MM.1S (cell line): ENCODE measurements at regions not wholly inside any gene's neighbourhood (a gene's known extent, or its start where the extent isn't known, plus 50 kb on each side); places are given as distances from the start of the nearest gene placed in this dataset.

Experiments used
- EZH2 ChIP-seq: fragments of 300-600 bp; sonication (generic); optimal IDR thresholded peaks from 2 replicates; pipeline ENCODE3; 2017; ENCODE audit warnings: low read depth, mild to moderate bottlenecking, antibody characterized with exemption, low read length, mixed read lengths
- EZH2phosphoT487 ChIP-seq: fragments of 300-600 bp; sonication (generic); IDR thresholded peaks from 2 replicates; pipeline ENCODE4 v1.6.1; 2018; ENCODE audit warnings: antibody characterized with exemption, low read length

DNA sequence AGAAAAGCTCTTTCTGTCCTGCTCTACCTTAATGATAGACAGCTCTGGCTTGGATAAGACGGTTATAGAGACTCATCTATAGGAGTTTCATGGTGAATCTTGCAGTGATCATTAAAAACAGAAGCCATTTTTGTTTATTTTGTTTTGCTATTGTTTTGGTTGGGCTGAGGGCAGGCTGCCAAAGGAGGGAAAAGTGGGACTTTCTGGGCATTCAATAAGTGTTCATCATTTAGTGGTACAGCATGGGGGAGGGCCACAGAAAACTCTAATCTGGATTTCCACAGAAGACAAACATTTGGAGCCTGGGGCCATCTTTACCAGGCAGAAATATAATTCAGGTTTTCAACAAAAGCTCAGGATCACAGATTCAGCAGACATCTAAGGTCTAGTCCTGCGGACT, 62.4 kb upstream of the EFEMP1 start:
- TF ChIP-seq EZH2phosphoT487 = no peak
- no peak for TF ChIP-seq EZH2
